H9 (cell line): ENCODE measurements at regions not wholly inside any gene's neighbourhood (a gene's known extent, or its start where the extent isn't known, plus 50 kb on each side); places are given as distances from the start of the nearest gene placed in this dataset.

Experiments
- DNase-seq: peaks from one replicate; pipeline ENCODE4 v3.0.0-alpha.2; 2017
- H2AFZ ChIP-seq: one replicate; pipeline ENCODE4 v1.6.1; 2013; ENCODE audit warnings: mild to moderate bottlenecking, low read length, control low read depth, moderate library complexity
- H2AK5ac ChIP-seq: 2 replicates; pipeline ENCODE4 v1.6.1; 2013; ENCODE audit warnings: low read length, control low read depth, mixed read lengths; ENCODE audit not compliant: insufficient read length
- H2BK120ac ChIP-seq: one replicate; pipeline ENCODE4 v1.6.1; 2013; ENCODE audit warnings: low read depth, mild to moderate bottlenecking, low read length, control low read depth, inconsistent platforms; ENCODE audit not compliant: poor library complexity, severe bottlenecking
- H2BK12ac ChIP-seq: 2 replicates; pipeline ENCODE4 v1.6.1; 2013; ENCODE audit warnings: low read length, control low read depth, mixed read lengths, low read depth; ENCODE audit not compliant: insufficient read length
- H2BK15ac ChIP-seq: 2 replicates; pipeline ENCODE4 v1.6.1; 2013; ENCODE audit warnings: low read depth, low read length, control low read depth
- H2BK20ac ChIP-seq: one replicate; pipeline ENCODE4 v1.6.1; 2013; ENCODE audit warnings: low read depth, mild to moderate bottlenecking, low read length, control low read depth, inconsistent platforms; ENCODE audit not compliant: poor library complexity, severe bottlenecking
- H2BK5ac ChIP-seq: 2 replicates; pipeline ENCODE4 v1.6.1; 2013; ENCODE audit warnings: low read length, control low read depth, mixed read lengths; ENCODE audit not compliant: insufficient read length
- H3K14ac ChIP-seq: 2 replicates; pipeline ENCODE4 v1.6.1; 2013; ENCODE audit warnings: low read length, control low read depth; ENCODE audit not compliant: insufficient read depth
- H3K18ac ChIP-seq: 2 replicates; pipeline ENCODE4 v1.6.1; 2013; ENCODE audit warnings: low read depth, mild to moderate bottlenecking, mixed read lengths, low read length, control low read depth; ENCODE audit not compliant: insufficient read length
- H3K23ac ChIP-seq: 2 replicates; pipeline ENCODE4 v1.6.1; 2013; ENCODE audit warnings: low read length, control low read depth, mixed read lengths, low read depth; ENCODE audit not compliant: insufficient read length
- H3K23me2 ChIP-seq: 2 replicates; pipeline ENCODE4 v1.6.1; 2013; ENCODE audit warnings: low read depth, mild to moderate bottlenecking, mixed read lengths, low read length, control low read depth; ENCODE audit not compliant: insufficient read length, poor library complexity, severe bottlenecking
- H3K27ac ChIP-seq: 2 replicates; pipeline ENCODE4 v1.5.1; 2013; ENCODE audit warnings: low read length, control low read depth, mixed read lengths, low read depth; ENCODE audit not compliant: insufficient read length
- H3K27me3 ChIP-seq: 2 replicates; pipeline ENCODE4 v1.6.1; 2013; ENCODE audit warnings: low read length, control low read depth, inconsistent platforms; ENCODE audit not compliant: insufficient read depth
- H3K4ac ChIP-seq: 2 replicates; pipeline ENCODE4 v1.6.1; 2013; ENCODE audit warnings: low read depth, mild to moderate bottlenecking, control low read depth, inconsistent platforms, low read length, moderate library complexity
- H3K4me1 ChIP-seq: 2 replicates; pipeline ENCODE4 v1.6.1; 2013; ENCODE audit warnings: low read length, control low read depth, inconsistent platforms; ENCODE audit not compliant: insufficient read depth
- H3K4me2 ChIP-seq: 2 replicates; pipeline ENCODE4 v1.6.1; 2013; ENCODE audit warnings: low read length, control low read depth, mixed read lengths; ENCODE audit not compliant: insufficient read length, insufficient read depth
- H3K56ac ChIP-seq: 2 replicates; pipeline ENCODE4 v1.6.1; 2013; ENCODE audit warnings: low read depth, mild to moderate bottlenecking, mixed read lengths, low read length, control low read depth; ENCODE audit not compliant: insufficient read length
- H3K79me1 ChIP-seq: 2 replicates; pipeline ENCODE4 v1.6.1; 2013; ENCODE audit warnings: low read depth, mild to moderate bottlenecking, moderate library complexity, low read length, control low read depth, inconsistent platforms; ENCODE audit not compliant: insufficient read depth, poor library complexity, severe bottlenecking
- H3K79me2 ChIP-seq: 2 replicates; pipeline ENCODE4 v1.6.1; 2013; ENCODE audit warnings: low read length, control low read depth, inconsistent platforms; ENCODE audit not compliant: insufficient read depth
- H3K9ac ChIP-seq: 2 replicates; pipeline ENCODE4 v1.6.1; 2013; ENCODE audit warnings: low read length, control low read depth, mixed read lengths; ENCODE audit not compliant: insufficient read length; ENCODE audit errors: extremely low read depth
- H3K9me3 ChIP-seq: one replicate; pipeline ENCODE4 v1.6.1; 2013; ENCODE audit warnings: low read depth, low read length, inconsistent platforms; ENCODE audit not compliant: control insufficient read depth
- H3T11ph ChIP-seq: one replicate; pipeline ENCODE4 v1.6.1; 2013; ENCODE audit warnings: mild to moderate bottlenecking, low read length, control low read depth, inconsistent platforms
- H4K20me1 ChIP-seq: one replicate; pipeline ENCODE4 v1.6.1; 2013; ENCODE audit not compliant: control insufficient read depth, insufficient read length, insufficient read depth
- H4K5ac ChIP-seq: 2 replicates; pipeline ENCODE4 v1.6.1; 2013; ENCODE audit warnings: low read depth, mild to moderate bottlenecking, mixed read lengths, low read length, control low read depth; ENCODE audit not compliant: insufficient read length
- H4K8ac ChIP-seq: replicated peaks from 2 replicates; pipeline ENCODE4 v1.6.1; 2013; ENCODE audit warnings: low read length, control low read depth, mixed read lengths, low read depth; ENCODE audit not compliant: insufficient read length
- H4K91ac ChIP-seq: 2 replicates; pipeline ENCODE4 v1.6.1; 2013; ENCODE audit warnings: low read depth, mild to moderate bottlenecking, moderate library complexity, mixed read lengths, low read length, control low read depth; ENCODE audit not compliant: insufficient read length
- H3K27ac Mint-ChIP-seq, 3 experiments: 2 replicates in 2 of 3; 3 replicates in 1 of 3; pipeline ENCODE4 v1.8.0; 2020 to 2021; ENCODE audit warnings: mixed read lengths in 3 of 3, mild to moderate bottlenecking in 1 of 3, moderate library complexity in 1 of 3
- H3K27me3 Mint-ChIP-seq: 2 replicates; pipeline ENCODE4 v1.8.0; 2021; ENCODE audit warnings: low read depth, mild to moderate bottlenecking, moderate library complexity, mixed read lengths
- H3K36me3 Mint-ChIP-seq, 3 experiments: 2 replicates in 2 of 3; 3 replicates in 1 of 3; pipeline ENCODE4 v1.8.0; 2020 to 2021; ENCODE audit warnings: low read depth in 3 of 3, mixed read lengths in 3 of 3; ENCODE audit not compliant: insufficient read depth in 1 of 3
- H3K4me1 Mint-ChIP-seq, 2 experiments: 2 replicates each; pipeline ENCODE4 v1.8.0; 2020; ENCODE audit warnings: mixed read lengths in 2 of 2
- H3K4me3 Mint-ChIP-seq, 2 experiments: 2 replicates in 1 of 2; 3 replicates in 1 of 2; pipeline ENCODE4 v1.8.0; 2020 to 2021; ENCODE audit warnings: mild to moderate bottlenecking in 2 of 2, mixed read lengths in 2 of 2, moderate library complexity in 1 of 2
- H3K9me3 Mint-ChIP-seq, 2 experiments: 2 replicates in 1 of 2; 3 replicates in 1 of 2; pipeline ENCODE4 v1.8.0; 2020; ENCODE audit warnings: mild to moderate bottlenecking in 2 of 2, mixed read lengths in 2 of 2, moderate library complexity in 1 of 2
- CTCF ChIP-seq: fragments of 200-600 bp; sonication (generic); conservative IDR thresholded peaks from 3 replicates; pipeline ENCODE4 v1.8.0; 2021; ENCODE audit warnings: antibody characterized with exemption, mild to moderate bottlenecking
- WGBS: extraction: QIAGEN DNeasy Blood & Tissue Kit; methylation state at CpG from one replicate; pipeline ENCODE4 v1.1.7; 2013; ENCODE audit warnings: missing lambda C conversion rate, low lambda C conversion rate, mixed read lengths; ENCODE audit not compliant: insufficient read length; ENCODE audit errors: extremely low coverage; 5-methylcytosine and 5-hydroxymethylcytosine counted together

GRCh38 chr4:126827669-126828068 is 805.1 kb upstream of the INTU start:
- H3K18ac ChIP-seq = no peak overlapping the region
- H4K91ac ChIP-seq = no peak overlapping the region
- H2BK15ac ChIP-seq = no peak overlapping the region
- H3K4ac ChIP-seq = no peak overlapping the region
- no peak overlapping the region for H3K14ac ChIP-seq
- H3K79me1 ChIP-seq = no peaks in the 10 kb centered on the region
- no peak overlapping the region for H3K4me2 ChIP-seq
- Mint-ChIP-seq H3K27me3 (no peaks in the 10 kb centered on the region), H3K27ac (no peak overlapping the region), H3K9me3 (peaks cover 12 to 16% of the 10 kb centered on the region in 2 experiments), H3K36me3 (peaks cover 0 to 19% (median 3%) of the 10 kb centered on the region in 3 experiments; a peak in 4 of 7 replicates), H3K4me1 (no peaks in the 10 kb centered on the region), H3K4me3 (no peak overlapping the region)
- no peak for DNase-seq
- no peak overlapping the region for H2BK20ac ChIP-seq
- H2AK5ac ChIP-seq = no peak overlapping the region
- no peak overlapping the region for H3K23ac ChIP-seq
- H2AFZ ChIP-seq = no peak overlapping the region
- H4K8ac ChIP-seq = no peak overlapping the region
- H4K5ac ChIP-seq = no peak overlapping the region
- H3K79me2 ChIP-seq = no peaks in the 10 kb centered on the region
- TF ChIP-seq CTCF = no peak
- no peaks in the 10 kb centered on the region for H4K20me1 ChIP-seq
- no peaks in the 10 kb centered on the region for H3K27me3 ChIP-seq
- H2BK12ac ChIP-seq = no peak overlapping the region
- no peak overlapping the region for H3T11ph ChIP-seq
- no peak overlapping the region for H3K56ac ChIP-seq
- H3K27ac ChIP-seq = no peak overlapping the region
- no peaks in the 10 kb centered on the region for H3K23me2 ChIP-seq
- H3K4me1 ChIP-seq = no peaks in the 10 kb centered on the region
- H2BK5ac ChIP-seq = no peak overlapping the region
- no peak overlapping the region for H2BK120ac ChIP-seq
- no CpG with 5 or more reads among the region's 2 CpGs for WGBS
- no peak overlapping the region for H3K9ac ChIP-seq
- H3K9me3 ChIP-seq = no peaks in the 10 kb centered on the region
